Heart right ventricle (tissue), 16 donors: ENCODE measurements at regions not wholly inside any gene's neighbourhood (a gene's known extent, or its start where the extent isn't known, plus 50 kb on each side); places are given as distances from the start of the nearest gene placed in this dataset.
A peak's percentile ranks its signal among the peaks of the same experiment; 100 is the strongest.

ENCODE experiments used
- ATAC-seq, 8 donors: fragments of 200-7000 bp; cut with Tn5 transposase; one replicate each; pipeline ENCODE4 v1.9.1; 2020; ENCODE audit warnings: mild to moderate bottlenecking in 8 of 8, moderate library complexity in 8 of 8, moderate number of reproducible peaks in 1 of 8
- DNase-seq, 2 donors: peaks; one replicate each; pipeline ENCODE4 v3.0.0-alpha.2; 2020
- H3K27ac ChIP-seq, 10 donors: fragments of 200-600 bp; sonication (generic) in 2 of 10; one replicate each; pipeline versions ENCODE4 v1.5.0 to v1.8.0; 2020 to 2022; ENCODE audit warnings: mild to moderate bottlenecking in 3 of 10
- H3K27me3 ChIP-seq, 7 donors: fragments of 200-600 bp; one replicate each; pipeline ENCODE4 v1.8.0; 2021 to 2022; ENCODE audit warnings: mild to moderate bottlenecking in 2 of 7
- H3K36me3 ChIP-seq, 9 donors: fragments of 200-600 bp; sonication (generic) in 1 of 9; one replicate each; pipeline versions ENCODE4 v1.5.0 to v1.8.0; 2020 to 2022; ENCODE audit warnings: mild to moderate bottlenecking in 2 of 9
- H3K4me1 ChIP-seq, 9 donors: fragments of 200-600 bp; sonication (generic) in 1 of 9; one replicate each; pipeline versions ENCODE4 v1.5.0 to v1.8.0; 2020 to 2022; ENCODE audit warnings: mild to moderate bottlenecking in 4 of 9
- H3K4me3 ChIP-seq, 10 donors: fragments of 200-600 bp; sonication (generic) in 2 of 10; one replicate each; pipeline versions ENCODE4 v1.5.0 to v1.8.0; 2020 to 2022; ENCODE audit warnings: mild to moderate bottlenecking in 7 of 10, moderate library complexity in 2 of 10
- H3K9me3 ChIP-seq, 11 donors: fragments of 200-600 bp in 10 of 11; sonication (generic) in 2 of 11; one replicate each; pipeline versions ENCODE4 v1.5.0 to v1.8.0; 2013 to 2022; ENCODE audit warnings: mild to moderate bottlenecking in 2 of 11, control low read depth in 1 of 11, moderate library complexity in 1 of 11
- WGBS, 2 donors: extraction: QIAGEN DNeasy Blood & Tissue Kit; methylation state at CpG; one replicate each; pipeline ENCODE4 v1.1.7; 2013; ENCODE audit warnings: inconsistent platforms in 1 of 2; 5-methylcytosine and 5-hydroxymethylcytosine counted together
- intact Hi-C, 10 donors: fragments of 100-400 bp; cut with DNase I; formaldehyde crosslinking; loops; one replicate each; pipeline versions ENCODE4 v1.11.1 to v1.14.2; 2022
- TF ChIP-seq, protein P1 (sequence below), 9 donors: fragments of 200-600 bp; sonication (generic) in 2 of 9; IDR thresholded peaks; one replicate each; pipeline versions ENCODE4 v1.5.0 to v1.8.0; 2021 to 2022; ENCODE audit warnings: antibody characterized with exemption in 9 of 9, mild to moderate bottlenecking in 5 of 9, moderate library complexity in 1 of 9
- donor health status: Arrhythmogenic right ventricular cardiomyopathy.
- donor health status: ischemic (EF 13 %, LVEDD 7.1; RV severe dilation, severe dysfunction).
- donor health status: healthy with polysubstance abuse.
- donor health status: DM: no; HTN: yes; CAD: no.
- donor health status: DM: no; HTN: no; CAD: no.
- donor health status: ischemic (EF 25% LVEDD 6.9; RV normal size, moderate dysfunction).
- donor health status: ischemic (EF 25% LVEDD 5.7; RV mildly dilated, moderate dysfunction).
- donor health status: healthy.
- donor health status: DM: yes; HTN: yes; CAD: no.
- donor health status: Ischemic cardiomyopathy.
- donor health status: ischemic (EF 35%, LVEDD 5.7; RV mildly dilated, moderate dysfunction).
- donor health status: nonischemic (EF 11% LVEDD 7.7; RV severe dilation, severe dysfunction).
- donor health status: DM: yes; HTN: yes; CAD: no.
- donor health status: PGD.
- donor health status: ischemic (EF 29% LVEDD 5.4; RV normal size, mild dysfunction).
- donor health status: nonischemic (EF 23%, LVEDD 6.1; RV moderate dilation, normal function).

- WGBS, 2 donors, result 93 to 94% methylated on average over 8 of the region's 8 CpGs
- H3K4me1 ChIP-seq, result peaks cover 0 to 3% (median 0%) of the 10 kb centered on the region in 9 donors
- DNase-seq (no peak), ATAC-seq (peak in 1 of 8 donors; percentile 19)
- no peaks in the 10 kb centered on the region for H3K36me3 ChIP-seq
- H3K9me3 ChIP-seq, result no peaks in the 10 kb centered on the region
- TF ChIP-seq, protein P1, sequence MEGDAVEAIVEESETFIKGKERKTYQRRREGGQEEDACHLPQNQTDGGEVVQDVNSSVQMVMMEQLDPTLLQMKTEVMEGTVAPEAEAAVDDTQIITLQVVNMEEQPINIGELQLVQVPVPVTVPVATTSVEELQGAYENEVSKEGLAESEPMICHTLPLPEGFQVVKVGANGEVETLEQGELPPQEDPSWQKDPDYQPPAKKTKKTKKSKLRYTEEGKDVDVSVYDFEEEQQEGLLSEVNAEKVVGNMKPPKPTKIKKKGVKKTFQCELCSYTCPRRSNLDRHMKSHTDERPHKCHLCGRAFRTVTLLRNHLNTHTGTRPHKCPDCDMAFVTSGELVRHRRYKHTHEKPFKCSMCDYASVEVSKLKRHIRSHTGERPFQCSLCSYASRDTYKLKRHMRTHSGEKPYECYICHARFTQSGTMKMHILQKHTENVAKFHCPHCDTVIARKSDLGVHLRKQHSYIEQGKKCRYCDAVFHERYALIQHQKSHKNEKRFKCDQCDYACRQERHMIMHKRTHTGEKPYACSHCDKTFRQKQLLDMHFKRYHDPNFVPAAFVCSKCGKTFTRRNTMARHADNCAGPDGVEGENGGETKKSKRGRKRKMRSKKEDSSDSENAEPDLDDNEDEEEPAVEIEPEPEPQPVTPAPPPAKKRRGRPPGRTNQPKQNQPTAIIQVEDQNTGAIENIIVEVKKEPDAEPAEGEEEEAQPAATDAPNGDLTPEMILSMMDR (IDR thresholded peaks at IDR 0.05), result no peak
- no peak overlapping the region for H3K27ac ChIP-seq
- H3K27me3 ChIP-seq, result no peaks in the 10 kb centered on the region
- intact Hi-C loops, result no loop called here
- no peak overlapping the region for H3K4me3 ChIP-seq
Observed at GRCh38 chr6:163691049-163691448, 276.5 kb downstream of the QKI start.

GRCh38 chr6:163688739-163689362 lies 274.3 kb downstream of the QKI start:
- no peak overlapping the region for H3K4me3 ChIP-seq
- H3K27me3 ChIP-seq, result peaks cover 0 to 5% (median 0%) of the 10 kb centered on the region in 7 donors
- intact Hi-C loops, result no loop called here
- no peak overlapping the region for H3K27ac ChIP-seq
- TF ChIP-seq, protein P1 (IDR thresholded peaks at IDR 0.05), result no peak
- DNase-seq, result no peak
- peaks cover 0 to 3% (median 0%) of the 10 kb centered on the region in 9 donors for H3K4me1 ChIP-seq
- no peak for ATAC-seq
- no peaks in the 10 kb centered on the region for H3K36me3 ChIP-seq
- 89 to 93% methylated on average over 6 of the region's 6 CpGs for WGBS, 2 donors
- H3K9me3 ChIP-seq, result peaks cover 0 to 2% (median 0%) of the 10 kb centered on the region in 11 donors

GRCh38 chr6:163687075-163687474 lies 272.6 kb downstream of the QKI start:
- Histone ChIP-seq H3K4me1 (peaks cover 0 to 3% (median 0%) of the 10 kb centered on the region in 9 donors), H3K27ac (no peak overlapping the region), H3K4me3 (no peak overlapping the region), H3K27me3 (peaks cover 0 to 5% (median 0%) of the 10 kb centered on the region in 7 donors), H3K9me3 (peaks cover 0 to 14% (median 0%) of the 10 kb centered on the region in 11 donors), H3K36me3 (no peaks in the 10 kb centered on the region)
- ATAC-seq, result no peak
- TF ChIP-seq, protein P1 (IDR thresholded peaks at IDR 0.05), result no peak
- intact Hi-C loops, result no loop called here
- DNase-seq, result no peak
- WGBS, 2 donors, result 97 to 100% methylated on average over 2 of the region's 2 CpGs

DNA sequence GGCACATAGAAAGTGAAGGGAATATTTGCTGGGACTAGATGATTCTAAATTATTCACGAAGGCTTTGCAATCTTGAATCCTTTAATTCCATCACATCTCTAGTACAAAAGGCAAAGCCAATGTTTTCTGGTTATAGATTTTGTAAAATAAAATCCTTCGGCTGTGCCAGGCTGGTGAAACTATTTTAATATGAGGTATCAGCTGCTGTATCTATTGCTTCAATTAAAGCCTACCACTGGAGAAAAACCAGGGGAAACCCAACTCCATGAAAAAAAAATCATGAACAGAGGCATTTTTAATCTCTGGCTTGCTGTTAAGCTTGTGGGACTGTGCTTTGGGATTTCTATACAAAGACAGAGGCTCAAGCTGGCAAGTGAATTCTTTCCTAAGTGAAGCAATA lies 271.8 kb downstream of the QKI start:
- DNase-seq, result no peak
- Histone ChIP-seq H3K36me3 (no peaks in the 10 kb centered on the region), H3K9me3 (peaks cover 0 to 14% (median 0%) of the 10 kb centered on the region in 11 donors), H3K4me3 (no peak overlapping the region), H3K27me3 (peaks cover 0 to 5% (median 0%) of the 10 kb centered on the region in 7 donors), H3K27ac (no peak overlapping the region), H3K4me1 (peaks cover 0 to 4% (median 0%) of the 10 kb centered on the region in 9 donors)
- intact Hi-C loops, result no loop called here
- TF ChIP-seq, protein P1 (IDR thresholded peaks at IDR 0.05), result no peak
- 89 to 94% methylated on average over 2 of the region's 2 CpGs for WGBS, 2 donors
- no peak for ATAC-seq
